ENCODE measurements at regions not wholly inside any gene's neighbourhood (a gene's known extent, or its start where the extent isn't known, plus 50 kb on each side); places are given as distances from the start of the nearest gene placed in this dataset.

DNA sequence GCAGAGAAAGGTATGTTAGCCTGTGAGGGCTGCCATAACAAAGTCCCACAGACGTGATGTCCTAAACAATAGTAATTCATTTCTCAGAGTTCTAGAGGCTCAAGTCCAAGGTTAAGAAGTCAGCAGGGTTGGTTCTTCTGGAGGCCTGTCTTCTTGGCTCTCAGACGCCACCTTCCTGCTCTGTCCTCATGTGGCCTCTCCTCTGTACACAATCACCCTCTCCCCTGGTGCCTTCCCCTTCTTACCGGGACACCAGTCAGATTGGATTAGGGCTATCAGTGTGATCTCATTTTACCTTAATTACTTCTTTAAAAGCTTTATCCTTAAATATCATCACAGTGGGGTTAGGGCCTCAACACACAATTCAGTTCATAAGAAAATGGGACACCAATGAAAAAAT lies 860.5 kb downstream of the RNF144A start:
- no peak for DNase-seq

DNA sequence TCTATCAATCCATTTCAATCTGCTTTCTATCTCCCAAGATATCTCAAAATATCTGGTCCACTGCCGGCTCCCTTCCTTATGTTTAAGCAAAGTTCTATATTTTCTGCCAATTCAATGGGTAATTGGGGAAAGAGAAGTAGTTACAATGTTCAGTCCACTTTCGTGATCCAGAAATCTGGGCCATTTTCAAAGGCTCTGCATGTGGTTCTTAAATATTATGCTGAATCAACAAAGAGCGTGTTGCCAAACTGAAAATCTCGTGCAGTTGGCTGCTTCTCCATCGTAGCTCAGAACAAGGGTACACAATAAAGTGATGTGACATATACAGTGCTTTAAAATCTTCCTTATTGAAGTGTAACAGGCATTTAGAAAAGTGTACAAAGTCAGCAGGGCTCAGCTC lies 863.1 kb downstream of the RNF144A start:
- no peak for DNase-seq

DNA sequence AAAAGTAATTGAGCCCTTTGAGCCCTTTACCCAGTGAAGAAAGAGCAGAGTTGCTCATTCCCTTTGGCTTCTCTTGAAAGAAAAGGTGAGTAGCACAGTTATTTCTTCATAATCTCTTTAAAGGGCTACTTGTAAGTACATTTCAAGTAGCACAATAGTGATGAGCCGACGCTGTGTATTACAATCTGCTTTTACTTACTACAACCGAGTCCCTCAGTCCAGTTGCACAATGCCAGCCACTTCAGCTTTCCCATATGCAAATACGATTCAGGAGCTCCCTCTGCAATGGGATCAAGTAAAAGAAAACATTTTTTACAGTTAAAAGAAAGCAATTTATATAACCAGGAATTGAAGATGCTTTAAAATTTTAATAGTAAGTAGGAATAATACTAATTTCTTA lies 868.5 kb downstream of the RNF144A start:
- DNase-seq = no peak

DNA sequence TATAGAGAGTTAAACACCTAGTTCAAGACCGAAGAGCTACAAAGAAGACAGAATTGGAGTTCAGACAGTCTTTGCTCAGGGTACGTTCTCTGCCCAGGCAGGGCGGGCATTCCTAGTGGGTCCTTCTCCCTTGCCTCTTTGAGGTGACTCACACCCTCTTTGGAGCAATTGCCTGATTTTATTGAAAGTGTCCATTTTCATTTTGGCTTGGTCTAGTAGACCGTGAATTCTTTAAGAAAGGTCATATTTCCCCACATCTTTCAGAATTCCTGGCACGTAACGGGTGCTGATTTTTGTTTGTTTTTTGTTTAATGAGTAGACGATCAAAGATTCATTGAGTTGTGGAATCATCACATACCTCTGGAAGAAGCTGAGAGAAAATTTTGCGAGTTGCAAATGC lies 871.5 kb downstream of the RNF144A start:
- DNase-seq = no peak

DNA sequence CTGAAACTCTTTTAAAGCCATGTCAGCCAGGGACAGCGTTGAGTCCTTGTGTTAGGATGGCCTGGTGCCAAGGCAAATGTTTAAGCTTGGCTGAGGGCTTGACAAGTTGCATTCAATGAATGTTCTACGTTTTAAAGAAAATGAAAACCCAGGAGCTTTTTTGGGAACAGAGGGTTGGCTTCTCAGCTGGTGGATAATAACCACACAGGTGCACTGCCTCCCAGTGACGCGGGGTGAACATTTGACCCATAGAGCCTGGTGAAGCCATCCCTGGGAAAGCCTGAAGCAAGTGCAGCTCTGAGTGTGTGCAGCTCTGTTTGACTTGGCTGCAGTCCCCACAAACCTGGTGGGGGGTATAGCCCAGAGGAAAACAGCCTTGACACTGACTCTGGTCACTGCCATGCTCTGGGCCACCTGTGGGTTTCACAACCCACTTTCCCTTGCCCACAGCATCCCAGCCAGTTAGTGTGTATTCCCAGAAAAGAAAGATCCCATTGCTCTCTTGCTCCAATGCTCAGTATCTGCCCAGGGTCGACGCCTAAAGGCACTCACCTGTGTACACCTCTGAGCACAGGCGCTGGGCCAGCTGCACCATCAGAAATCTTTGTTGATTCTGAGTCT lies 874.9 kb downstream of the RNF144A start:
- no peak for DNase-seq

DNA sequence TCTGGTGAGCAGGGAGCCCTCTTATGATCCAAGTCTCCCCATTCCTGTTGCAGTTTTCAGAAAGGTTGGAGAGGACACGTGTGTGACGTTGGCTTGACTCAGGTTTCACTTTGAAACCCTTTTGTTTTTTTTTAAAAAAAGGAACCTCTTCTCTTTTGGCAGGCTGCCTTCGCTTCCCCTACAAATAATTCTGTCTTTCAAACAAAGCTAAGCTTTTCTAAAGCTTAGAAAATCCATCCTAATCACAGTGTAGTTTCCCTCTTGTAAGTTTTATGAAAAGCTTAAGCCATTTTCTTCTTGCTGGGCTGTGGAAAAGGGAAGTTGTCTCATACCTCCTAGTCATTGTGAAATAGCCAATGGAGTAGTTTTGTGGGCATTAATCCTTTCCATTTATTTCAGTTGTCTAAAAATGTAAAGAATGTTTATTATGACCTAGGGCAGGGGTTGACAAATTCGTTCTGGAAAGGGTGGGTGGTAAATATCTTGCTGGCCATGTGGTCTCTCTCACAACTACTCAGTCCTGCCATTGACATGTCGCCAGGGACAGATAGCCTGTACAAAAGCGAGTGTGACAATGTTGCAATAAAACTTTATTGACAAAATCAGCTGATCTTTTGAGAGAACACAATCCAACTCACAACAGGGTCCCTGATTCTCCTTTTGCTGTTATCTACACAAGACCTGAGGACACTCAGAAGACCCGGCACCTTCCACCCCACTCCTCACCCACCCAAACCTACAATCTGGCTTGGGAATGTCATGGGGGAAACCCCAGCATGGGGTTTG lies 878.8 kb downstream of the RNF144A start:
- DNase-seq = peak; percentile 12

DNA sequence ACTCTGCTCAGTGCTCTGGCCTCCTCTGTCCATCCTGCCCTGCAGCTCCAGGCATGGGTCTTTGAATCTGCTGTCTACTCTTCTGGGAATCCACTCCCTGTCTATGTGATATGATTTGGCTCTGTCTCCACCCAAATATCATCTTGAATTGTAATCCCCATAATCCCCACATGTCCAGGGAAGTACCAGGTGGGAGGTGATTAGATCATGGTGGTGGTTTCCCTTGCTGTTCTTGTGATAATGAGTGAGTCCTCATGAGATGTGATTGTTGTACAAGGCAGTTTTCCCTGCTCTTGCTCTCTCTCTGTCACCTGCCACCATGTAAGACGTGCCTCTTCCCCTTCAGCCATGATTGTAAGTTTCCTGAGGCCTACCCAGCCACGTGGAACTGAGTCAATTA lies 881.8 kb upstream of the ID2 start:
- DNase-seq = no peak

DNA sequence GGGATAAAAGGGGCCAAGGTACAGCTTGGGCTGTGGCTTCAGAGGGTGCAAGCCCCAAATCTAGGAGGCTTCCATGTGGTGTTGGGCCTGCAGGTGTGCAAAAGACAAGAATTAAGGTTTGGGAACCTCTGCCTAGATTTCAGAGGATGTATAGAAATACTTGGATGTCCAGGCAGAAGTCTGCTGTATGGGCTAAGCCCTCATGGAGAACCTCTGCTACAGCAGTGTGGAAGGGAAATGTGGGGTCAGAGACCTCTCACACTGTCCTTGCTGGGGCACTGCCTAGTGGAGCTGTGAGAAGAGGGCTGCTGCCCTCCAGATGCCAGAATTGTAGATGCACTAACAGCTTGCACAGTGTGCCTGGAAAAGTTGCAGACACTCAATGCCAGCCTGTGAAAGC lies 880.6 kb upstream of the ID2 start:
- no peak for DNase-seq

DNA sequence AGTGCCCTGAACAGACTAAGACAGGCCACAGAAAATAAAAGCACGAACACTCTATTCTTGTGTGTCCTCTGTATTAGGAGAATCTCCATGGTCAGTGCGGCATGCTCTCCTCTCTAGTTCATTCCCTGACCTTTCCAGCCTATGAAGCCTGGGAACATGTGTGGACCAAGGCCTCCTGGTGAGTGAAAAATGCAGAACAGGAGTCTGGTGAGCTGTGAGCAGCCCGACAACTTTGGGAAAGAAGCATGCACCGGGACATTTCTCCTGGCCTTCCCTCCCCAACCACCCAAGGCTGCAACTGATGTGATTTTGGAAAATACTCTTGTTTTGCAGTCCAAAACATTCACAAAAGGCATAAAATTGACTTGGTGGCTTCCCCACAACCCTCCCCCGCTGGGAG lies 878.3 kb upstream of the ID2 start:
- DNase-seq = no peak

DNA sequence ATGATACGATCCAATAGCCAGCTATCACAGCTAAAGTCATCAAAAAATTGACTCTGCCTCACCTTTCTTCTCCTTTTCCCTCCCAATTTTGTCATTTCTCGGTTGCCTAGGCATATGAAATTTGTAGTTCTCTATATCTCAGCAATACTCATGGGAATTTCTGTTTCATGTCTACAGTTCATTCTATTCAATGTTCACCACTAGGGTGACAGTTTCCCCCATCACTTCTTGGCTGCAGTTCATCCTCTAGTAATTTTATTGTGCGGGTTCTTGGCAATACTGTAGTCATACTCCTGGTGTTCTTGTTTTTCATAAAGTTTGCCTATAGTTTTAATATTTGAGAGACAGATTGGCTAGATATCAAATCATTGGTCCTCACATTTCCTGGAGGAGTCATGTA lies 872.2 kb upstream of the ID2 start:
- DNase-seq = no peak

DNA sequence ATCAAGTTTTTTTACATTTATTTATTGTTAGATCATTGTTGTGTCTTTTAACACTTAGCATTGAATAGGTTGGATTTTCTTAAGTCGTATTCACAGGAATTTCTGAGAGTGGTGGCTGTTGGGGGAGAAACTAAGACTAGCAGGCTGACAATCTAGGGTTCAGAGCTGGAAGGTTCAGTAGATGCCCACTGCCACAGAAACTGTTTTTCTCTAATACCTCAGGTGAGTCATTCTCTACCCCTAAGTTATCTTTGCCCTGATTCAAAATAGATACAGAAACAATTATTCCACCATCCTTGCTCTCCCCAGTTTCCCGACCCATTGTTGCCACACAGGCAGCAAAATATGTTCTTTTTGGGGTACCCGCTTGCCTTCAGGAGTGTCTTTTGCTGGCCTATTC lies 870.8 kb upstream of the ID2 start:
- DNase-seq = no peak

DNA sequence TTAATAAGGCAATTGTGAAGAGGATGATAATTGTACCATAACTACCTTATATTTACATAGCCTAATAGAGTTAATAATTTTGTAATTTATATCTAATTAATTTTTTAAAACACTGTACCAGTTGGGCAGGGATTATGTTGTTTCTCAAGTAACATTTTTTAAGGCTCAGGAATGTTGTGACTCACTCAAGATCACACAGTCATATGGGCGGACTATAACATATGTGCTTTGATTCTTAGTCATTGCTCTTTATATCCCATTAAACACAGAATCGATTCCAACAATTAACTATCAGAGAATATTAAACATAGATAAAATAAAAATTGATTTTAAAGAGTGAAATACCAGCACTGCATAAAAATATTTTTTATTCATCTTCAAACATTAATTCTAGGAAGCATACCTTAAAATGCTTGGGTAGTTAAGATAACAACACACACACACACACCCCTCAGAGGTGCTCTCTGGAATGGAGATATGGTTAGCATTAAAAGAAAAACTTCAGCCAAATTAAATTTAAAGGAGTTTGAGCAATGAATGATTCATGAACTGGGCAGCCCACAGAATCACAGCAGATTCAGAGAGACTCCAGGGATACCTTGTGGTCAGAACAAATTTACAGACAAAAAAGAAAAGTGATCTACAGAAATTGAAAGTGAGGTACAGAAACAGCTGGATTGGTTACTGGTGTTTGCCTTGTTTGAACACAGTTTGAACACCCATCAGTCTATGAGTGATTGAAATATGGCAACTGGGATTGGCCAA lies 869.4 kb upstream of the ID2 start:
- DNase-seq = no peak

DNA sequence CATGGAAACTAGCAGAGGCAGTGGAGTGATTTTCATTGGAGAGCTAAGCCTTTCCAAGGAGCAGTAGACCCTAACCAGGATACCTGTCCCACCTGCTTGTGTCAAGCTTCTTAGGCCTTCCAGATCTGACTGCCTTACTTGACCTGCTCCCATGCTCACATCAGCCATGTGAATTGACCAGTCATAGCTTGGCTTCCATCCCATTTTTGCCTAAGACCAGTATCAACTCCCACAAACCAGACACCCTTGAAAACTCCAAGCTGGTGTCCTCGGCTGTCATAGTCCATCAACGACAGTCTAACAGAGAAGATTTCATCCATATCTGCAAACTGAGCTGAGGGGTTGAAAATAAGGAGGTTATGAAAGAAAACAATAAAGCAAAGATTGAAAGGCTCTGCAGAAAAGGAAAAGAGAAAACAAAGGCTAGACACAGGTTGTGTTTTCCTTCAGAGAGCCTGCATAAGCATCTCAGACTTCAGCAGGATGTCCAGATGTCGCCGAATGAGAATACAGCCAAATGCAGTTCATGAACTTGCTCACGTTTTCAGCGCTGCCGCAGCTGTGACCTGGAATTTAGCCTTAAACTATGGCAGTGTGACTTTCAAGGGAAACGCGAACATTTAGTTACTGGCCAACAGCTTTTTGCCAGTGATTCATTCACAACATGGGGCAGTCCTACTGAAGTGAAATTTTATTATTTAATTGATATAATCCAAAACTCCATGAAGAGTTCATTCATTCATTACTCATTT lies 868.1 kb upstream of the ID2 start:
- DNase-seq = no peak

DNA sequence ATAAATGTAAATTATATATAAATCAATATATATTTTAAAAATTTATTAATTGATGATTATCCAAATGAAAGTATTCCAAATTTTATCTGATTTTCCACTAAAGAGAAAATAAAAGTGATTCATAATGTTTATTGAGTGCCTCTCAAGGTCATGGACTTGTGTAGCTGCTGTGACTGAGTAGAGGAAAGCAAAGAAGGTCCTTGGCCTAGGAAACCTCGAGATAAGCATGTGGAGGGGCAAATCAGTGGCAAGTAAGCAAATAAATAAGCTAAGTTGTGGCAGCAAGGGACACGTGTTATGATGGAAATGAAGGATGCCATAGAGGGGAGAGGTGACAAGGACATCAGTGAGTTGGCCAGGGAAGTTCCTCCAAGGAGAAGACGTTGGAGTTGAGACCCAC lies 866.1 kb upstream of the ID2 start:
- DNase-seq = no peak

DNA sequence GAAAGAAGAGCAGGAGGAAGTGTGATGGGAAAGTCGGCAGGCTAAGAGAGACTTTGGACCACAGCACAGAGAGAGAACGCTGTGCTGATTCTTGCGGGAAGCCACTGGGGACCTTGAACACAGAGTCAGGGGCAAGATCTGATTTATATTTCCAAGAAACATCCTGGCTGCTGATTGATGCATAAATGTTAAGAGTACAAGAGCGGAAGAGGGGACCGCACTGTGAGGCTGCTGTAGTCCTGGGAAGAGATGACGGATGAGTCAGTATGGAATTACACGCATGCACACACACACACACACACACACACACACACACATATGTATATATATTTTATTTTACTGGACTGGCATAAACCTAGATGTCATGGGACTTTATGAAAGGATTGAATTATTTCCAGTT lies 865.6 kb upstream of the ID2 start:
- no peak for DNase-seq

DNA sequence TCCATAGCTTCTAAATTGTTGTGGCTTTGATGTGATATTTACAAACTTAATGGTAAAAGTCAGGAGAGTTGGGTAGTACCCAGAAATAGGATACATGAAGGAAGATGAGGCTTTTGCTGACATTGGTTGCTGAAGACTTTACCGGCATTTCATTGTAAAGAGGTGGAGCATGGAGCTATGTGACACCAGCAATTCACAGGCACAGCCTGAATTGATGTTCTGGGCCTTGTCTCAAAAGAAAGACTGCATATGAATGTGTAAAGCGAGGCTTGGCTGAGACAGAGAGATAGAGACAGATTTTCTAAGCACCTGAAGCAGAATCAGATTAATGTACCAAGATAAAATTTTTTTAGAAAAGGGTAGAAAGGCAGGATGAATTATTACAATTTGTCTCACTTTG lies 864.9 kb upstream of the ID2 start:
- DNase-seq = no peak

DNA sequence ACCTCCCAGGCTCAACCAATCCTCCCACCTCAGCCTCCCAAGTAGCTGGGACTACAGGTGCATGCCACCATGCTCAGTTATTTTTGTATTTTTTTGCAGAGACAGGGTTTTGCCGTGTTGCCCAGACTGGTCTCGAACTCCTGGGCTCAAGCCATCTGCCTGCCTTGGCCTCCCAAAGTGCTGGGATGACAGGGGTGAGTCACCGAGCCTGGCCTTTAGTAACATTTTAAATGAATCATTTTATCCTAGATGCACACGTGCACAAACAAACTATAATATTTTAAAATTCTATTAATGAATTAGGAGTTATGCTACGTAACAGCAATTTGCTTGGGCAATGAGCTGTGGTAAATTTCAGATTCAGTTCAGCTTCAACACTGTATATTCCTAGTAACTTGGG lies 862.5 kb upstream of the ID2 start:
- DNase-seq = no peak

DNA sequence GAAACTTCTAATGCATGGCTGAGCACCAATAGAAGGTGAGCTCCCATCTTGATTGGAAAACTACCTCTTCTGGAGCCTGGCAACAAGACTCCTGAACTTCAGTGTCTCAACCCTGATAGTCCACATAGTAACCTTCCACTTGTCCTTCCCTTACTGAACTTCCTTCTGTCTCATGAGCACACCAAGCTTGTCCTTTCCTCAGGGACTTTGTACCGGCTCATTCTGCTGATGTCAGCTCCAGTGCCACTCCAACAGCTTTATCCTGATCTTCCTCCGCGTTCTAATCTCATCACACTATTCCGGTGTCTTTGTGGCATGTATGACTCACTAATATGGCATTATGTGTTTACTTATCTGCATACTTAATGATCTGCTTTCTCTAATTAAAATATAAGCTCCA lies 862.0 kb upstream of the ID2 start:
- no peak for DNase-seq

DNA sequence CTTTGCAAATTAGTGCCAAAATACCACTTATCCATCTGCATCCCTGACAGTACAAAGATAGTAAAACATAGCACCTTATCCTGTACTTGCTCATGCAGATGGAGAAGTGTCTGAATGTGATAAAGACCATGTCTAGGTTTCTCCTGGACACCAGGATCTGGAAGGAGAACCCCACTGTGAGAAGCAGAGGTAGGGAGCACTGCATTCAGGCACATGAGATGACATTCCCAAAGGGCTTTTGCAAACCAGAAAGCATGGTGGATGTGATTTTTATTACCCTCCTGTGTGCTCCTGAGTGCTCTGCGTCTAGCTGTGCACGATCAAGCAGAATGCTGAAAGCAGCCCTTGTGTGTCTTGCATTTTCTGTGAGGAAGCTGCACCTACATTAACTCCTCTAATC lies 857.6 kb upstream of the ID2 start:
- no peak for DNase-seq

DNA sequence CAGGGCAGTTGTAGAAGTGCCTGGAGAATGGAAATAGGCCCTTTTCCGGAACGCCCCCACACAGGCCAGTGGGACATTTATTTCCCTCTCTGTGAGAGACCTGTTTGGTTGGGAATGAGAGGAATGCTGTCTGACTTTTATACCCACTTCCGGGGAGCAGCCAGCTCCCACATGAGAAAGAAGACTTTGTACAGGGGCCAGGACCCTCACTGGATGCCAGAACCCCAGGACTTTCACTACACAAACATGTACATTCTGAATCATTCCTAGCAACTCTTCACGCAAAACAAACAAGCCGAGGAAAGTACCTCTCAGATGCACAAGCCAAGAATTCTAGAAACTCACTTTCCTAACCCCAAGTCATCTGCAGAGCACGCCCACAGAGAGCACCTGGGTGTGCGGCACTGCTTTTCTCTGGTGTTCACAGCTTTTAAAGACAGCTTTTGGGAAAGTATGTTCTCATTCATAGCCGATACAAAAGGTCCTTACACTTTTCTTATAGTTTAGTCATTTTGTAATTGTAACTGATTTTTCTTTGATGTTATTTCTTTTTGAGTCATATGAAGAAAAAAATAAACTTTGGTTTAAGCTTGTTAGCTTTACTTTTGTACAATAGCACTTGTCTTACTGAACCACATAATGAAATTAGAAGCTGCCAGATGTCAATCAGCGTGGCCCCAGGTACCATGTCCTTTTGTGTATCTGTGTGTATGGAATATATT lies 856.1 kb upstream of the ID2 start:
- no peak for DNase-seq

DNA sequence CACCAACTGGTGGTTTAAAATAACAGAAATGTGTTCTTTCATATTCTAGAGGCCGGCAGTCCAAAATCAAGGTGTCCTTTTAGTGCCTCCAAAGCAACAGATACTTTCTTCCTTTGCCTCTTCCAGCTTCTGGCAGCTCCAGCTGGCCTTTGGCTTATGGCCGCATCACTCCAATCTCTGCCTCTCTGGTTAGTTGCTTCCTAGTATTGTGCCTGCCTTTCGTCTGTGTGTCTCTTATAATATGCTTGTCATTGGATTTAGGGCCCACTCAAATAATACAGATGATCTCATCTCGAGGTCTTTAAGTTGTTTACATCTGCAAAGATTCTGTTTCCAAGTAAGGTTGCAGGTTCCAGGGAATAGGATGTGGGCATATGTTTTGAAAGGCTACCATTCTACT lies 855.2 kb upstream of the ID2 start:
- DNase-seq = no peak

DNA sequence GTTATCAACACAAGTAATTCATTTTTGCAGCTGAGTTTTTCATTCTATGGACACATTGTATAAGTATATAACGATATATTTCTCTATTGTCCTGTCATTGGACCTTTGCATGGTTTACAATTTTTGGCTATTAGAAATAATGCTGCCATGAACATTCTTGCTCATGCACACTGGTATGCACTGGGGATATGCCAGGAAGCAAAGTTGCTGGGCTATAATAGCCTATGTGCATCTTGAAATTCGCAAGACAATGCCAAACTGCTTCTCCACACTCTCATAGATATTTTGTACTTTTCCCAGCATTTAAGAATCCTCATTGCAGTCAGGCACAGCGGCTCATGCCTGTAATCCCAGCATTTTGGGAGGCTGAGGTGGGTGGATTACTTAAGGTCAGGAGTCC lies 852.6 kb upstream of the ID2 start:
- no peak for DNase-seq

DNA sequence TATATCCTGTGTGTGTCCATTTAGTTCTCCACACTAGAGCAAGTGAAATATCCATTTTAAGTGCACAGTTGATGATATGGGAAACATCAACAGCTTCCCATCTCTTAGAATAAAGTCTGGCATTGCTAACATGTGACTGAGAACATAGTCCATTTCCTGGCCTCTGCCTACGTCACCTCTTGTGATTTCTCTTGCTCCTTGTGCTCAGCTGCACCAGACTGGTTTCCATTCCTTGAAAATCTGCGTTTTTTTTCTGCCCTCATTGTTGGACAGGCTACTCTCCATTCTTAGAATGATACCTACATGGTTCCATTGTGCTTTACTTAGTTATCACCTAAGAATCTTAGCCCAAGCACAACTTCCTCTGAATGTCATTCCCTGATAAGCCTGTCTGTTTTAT lies 851.2 kb upstream of the ID2 start:
- DNase-seq = no peak
